ENCODE measurements at regions not wholly inside any gene's neighbourhood (a gene's known extent, or its start where the extent isn't known, plus 50 kb on each side); places are given as distances from the start of the nearest gene placed in this dataset.

- TF ChIP-seq POLR2A (IDR thresholded peaks at IDR 0.05) = no peak
- no peak for TF ChIP-seq CTCF (IDR thresholded peaks at IDR 0.05)
- no peak for TF ChIP-seq EP300 (IDR thresholded peaks at IDR 0.05)
- no peak for TF ChIP-seq POLR2AphosphoS5 (IDR thresholded peaks at IDR 0.05)
Measured at GRCh38 chr1:88052167-88052566, 631.9 kb upstream of the PKN2 start.

All from suprapubic skin (tissue), 4 donors.